Renal cortex interstitium (tissue), 11 donors: ENCODE measurements at regions not wholly inside any gene's neighbourhood (a gene's known extent, or its start where the extent isn't known, plus 50 kb on each side); places are given as distances from the start of the nearest gene placed in this dataset.

ENCODE experiments used
- DNase-seq, 11 donors: peaks; one replicate each; pipeline ENCODE4 v3.0.0-alpha.2; 2013; ENCODE audit warnings: low read depth in 9 of 11, low spot score in 4 of 11; ENCODE audit errors: extremely low read depth in 1 of 11

- DNase-seq: no peak
Measured at GRCh38 chr10:120744040-120744439, 107.1 kb upstream of the WDR11 start.

- DNase-seq: no peak
Measured at GRCh38 chr10:120746001-120746777, 105.0 kb upstream of the WDR11 start.

- DNase-seq: no peak
Measured at GRCh38 chr10:120748519-120748918, 102.6 kb upstream of the WDR11 start.

GRCh38 chr10:120749072-120749471 lies 102.1 kb upstream of the WDR11 start:
- no peak for DNase-seq

- DNase-seq: no peak
Measured at GRCh38 chr10:120749856-120750566, 101.2 kb upstream of the WDR11 start.

GRCh38 chr10:120755771-120756170 lies 95.4 kb upstream of the WDR11 start:
- DNase-seq: no peak

GRCh38 chr10:120760253-120760652 lies 90.9 kb upstream of the WDR11 start:
- no peak for DNase-seq

GRCh38 chr10:120761951-120762350 lies 89.2 kb upstream of the WDR11 start:
- no peak for DNase-seq

GRCh38 chr10:120765226-120765803 lies 85.8 kb upstream of the WDR11 start:
- no peak for DNase-seq

GRCh38 chr10:120768227-120768626 lies 82.9 kb upstream of the WDR11 start:
- DNase-seq: no peak

- DNase-seq: no peak
Measured at GRCh38 chr10:120770496-120770895, 80.7 kb upstream of the WDR11 start.

GRCh38 chr10:120776442-120776841 lies 74.7 kb upstream of the WDR11 start:
- DNase-seq: no peak

- DNase-seq: no peak
Measured at GRCh38 chr10:120782336-120782735, 68.8 kb upstream of the WDR11 start.

- no peak for DNase-seq
Measured at GRCh38 chr10:120783098-120783497, 68.1 kb upstream of the WDR11 start.

GRCh38 chr10:120783867-120784266 lies 67.3 kb upstream of the WDR11 start:
- DNase-seq: no peak

- no peak for DNase-seq
Measured at GRCh38 chr10:120788771-120789170, 62.4 kb upstream of the WDR11 start.

GRCh38 chr10:120789303-120790203 lies 61.6 kb upstream of the WDR11 start:
- no peak for DNase-seq

GRCh38 chr10:120791316-120791715 lies 59.8 kb upstream of the WDR11 start:
- no peak for DNase-seq

GRCh38 chr10:120793088-120793487 lies 58.1 kb upstream of the WDR11 start:
- DNase-seq: no peak
